CD4-positive, alpha-beta T cell treated with Interleukin-10 for 1 hour (primary cell): ENCODE measurements at regions not wholly inside any gene's neighbourhood (a gene's known extent, or its start where the extent isn't known, plus 50 kb on each side); places are given as distances from the start of the nearest gene placed in this dataset.

Source experiments
- DNase-seq: peaks from one replicate; pipeline ENCODE4 v3.0.0-alpha.2; 2020

- no peak for DNase-seq
These were observed 293.5 kb downstream of the UACA start for GRCh38 chr15:70469651-70470555.

- DNase-seq = no peak
These were observed 294.2 kb downstream of the UACA start for GRCh38 chr15:70469182-70469581.

- peak; percentile 54 for DNase-seq
These were observed 296.3 kb downstream of the UACA start for GRCh38 chr15:70466895-70467529.

GRCh38 chr15:70466305-70466704, 297.1 kb downstream of the UACA start:
- no peak for DNase-seq

GRCh38 chr15:70465812-70466211, 297.5 kb downstream of the UACA start:
- DNase-seq = no peak

- DNase-seq = no peak
These were observed 299.9 kb downstream of the UACA start for GRCh38 chr15:70463453-70463834.

GRCh38 chr15:70461992-70462391, 301.4 kb downstream of the UACA start:
- DNase-seq = no peak

- DNase-seq = no peak
These were observed 302.3 kb downstream of the UACA start for GRCh38 chr15:70461017-70461416.

- DNase-seq = no peak
These were observed 304.0 kb downstream of the UACA start for GRCh38 chr15:70459312-70459711.

- DNase-seq = no peak
These were observed 309.6 kb downstream of the UACA start for GRCh38 chr15:70453766-70454165.

GRCh38 chr15:70453238-70453637, 310.1 kb downstream of the UACA start:
- no peak for DNase-seq

GRCh38 chr15:70451821-70452653, 311.3 kb downstream of the UACA start:
- DNase-seq = peak; percentile 57

GRCh38 chr15:70450142-70450443, 313.3 kb downstream of the UACA start:
- DNase-seq = no peak

GRCh38 chr15:70449311-70450141, 313.8 kb downstream of the UACA start:
- no peak for DNase-seq

- peak; percentile 42 for DNase-seq
These were observed 315.2 kb downstream of the UACA start for GRCh38 chr15:70447928-70448698.

GRCh38 chr15:70447521-70447920, 315.8 kb downstream of the UACA start:
- DNase-seq = no peak

- no peak for DNase-seq
These were observed 316.3 kb downstream of the UACA start for GRCh38 chr15:70447081-70447480.

- no peak for DNase-seq
These were observed 319.7 kb downstream of the UACA start for GRCh38 chr15:70443486-70444273.

GRCh38 chr15:70442616-70443321, 320.6 kb downstream of the UACA start:
- DNase-seq = no peak

- DNase-seq = no peak
These were observed 321.1 kb downstream of the UACA start for GRCh38 chr15:70442211-70442610.
